Tibial nerve (tissue), 4 donors: ENCODE measurements at regions not wholly inside any gene's neighbourhood (a gene's known extent, or its start where the extent isn't known, plus 50 kb on each side); places are given as distances from the start of the nearest gene placed in this dataset. TPM values are rescaled to one million over a fixed set of nuclear protein-coding genes. Genes with fewer than 3 reads are reported as not detected.

Experiments
- DNase-seq, 2 donors: peaks; one replicate each; pipeline ENCODE4 v3.0.0-alpha.2; 2019; ENCODE audit warnings: low spot score in 2 of 2
- H3K27ac ChIP-seq, 4 donors: fragments of 200-600 bp; sonication (generic) in 3 of 4; one replicate each; pipeline ENCODE4 v1.5.1; 2017 to 2019; ENCODE audit warnings: mild to moderate bottlenecking in 1 of 4
- H3K27me3 ChIP-seq, 2 donors: fragments of 200-600 bp; sonication (generic) in 1 of 2; one replicate each; pipeline versions ENCODE4 v1.5.1 to v1.6.0; 2017 to 2019
- H3K36me3 ChIP-seq, 3 donors: fragments of 200-600 bp; sonication (generic); one replicate each; pipeline ENCODE4 v1.5.1; 2018 to 2019
- H3K4me1 ChIP-seq, 4 donors: fragments of 200-600 bp; sonication (generic) in 3 of 4; one replicate each; pipeline ENCODE4 v1.5.1; 2017 to 2019
- H3K4me3 ChIP-seq, 4 donors: fragments of 200-600 bp; sonication (generic) in 3 of 4; one replicate each; pipeline ENCODE4 v1.5.1; 2017 to 2019; ENCODE audit warnings: mild to moderate bottlenecking in 1 of 4, moderate library complexity in 1 of 4
- H3K9me3 ChIP-seq, 4 donors: fragments of 200-600 bp; sonication (generic) in 3 of 4; one replicate each; pipeline ENCODE4 v1.5.1; 2017 to 2019
- CTCF ChIP-seq, 5 experiments: fragments of 200-600 bp in 3 of 5; fragments of 450-650 bp in 2 of 5; sonication (generic) in 3 of 5; IDR thresholded peaks; one replicate each; pipeline ENCODE4 v1.5.1; 2016 to 2019; ENCODE audit warnings: antibody characterized with exemption in 5 of 5, mild to moderate bottlenecking in 3 of 5, moderate library complexity in 2 of 5
- EP300 ChIP-seq, 2 donors: sonication (generic); formaldehyde crosslinking; IDR thresholded peaks; one replicate each; pipeline ENCODE4 v1.6.1; 2017; ENCODE audit warnings: antibody characterized with exemption in 2 of 2, mild to moderate bottlenecking in 1 of 2
- POLR2A ChIP-seq, 2 donors: fragments of 450-650 bp; IDR thresholded peaks; one replicate each; pipeline ENCODE4 v1.6.1; 2017; ENCODE audit warnings: antibody characterized with exemption in 2 of 2, mild to moderate bottlenecking in 2 of 2, moderate library complexity in 2 of 2
- WGBS, 2 donors: methylation state at CpG; one replicate each; pipeline ENCODE4 v1.1.5; 2018; 5-methylcytosine and 5-hydroxymethylcytosine counted together
- small RNA-seq: library from RNA; depleted of rRNA; stranded (forward); fragments of <200 nt; gene quantifications from one replicate; pipeline ENCODE3, GENCODE V24; 2016

- no peak for DNase-seq
- Histone ChIP-seq H3K4me1 (no peaks in the 10 kb centered on the region), H3K27ac (no peak overlapping the region), H3K4me3 (no peak overlapping the region), H3K9me3 (no peaks in the 10 kb centered on the region), H3K27me3 (no peaks in the 10 kb centered on the region), H3K36me3 (no peaks in the 10 kb centered on the region)
- 32 to 46% methylated on average over 2 of the region's 2 CpGs for WGBS, 2 donors
- TF ChIP-seq POLR2A (IDR thresholded peaks at IDR 0.05): no peak
- TF ChIP-seq CTCF (IDR thresholded peaks at IDR 0.05): no peak
- TF ChIP-seq EP300 (IDR thresholded peaks at IDR 0.05): no peak
Measured at GRCh38 chr7:36100226-36100625, 52.8 kb upstream of the EEPD1 start.

GRCh38 chr7:36100634-36101033 is 52.4 kb upstream of the EEPD1 start:
- WGBS, 2 donors: 71 to 72% methylated on average over 1 of the region's 1 CpG
- TF ChIP-seq EP300 (IDR thresholded peaks at IDR 0.05) (no peak), CTCF (IDR thresholded peaks at IDR 0.05) (no peak), POLR2A (IDR thresholded peaks at IDR 0.05) (no peak)
- Histone ChIP-seq H3K27me3 (no peaks in the 10 kb centered on the region), H3K9me3 (no peaks in the 10 kb centered on the region), H3K4me1 (no peaks in the 10 kb centered on the region), H3K36me3 (no peaks in the 10 kb centered on the region), H3K27ac (no peak overlapping the region), H3K4me3 (no peak overlapping the region)
- no peak for DNase-seq

Small RNA genes lying in the stretch of these regions (small RNA-seq; reads per million reads assigned to genes)
- gene RNU6-1085P: not detected
